ENCODE measurements at regions not wholly inside any gene's neighbourhood (a gene's known extent, or its start where the extent isn't known, plus 50 kb on each side); places are given as distances from the start of the nearest gene placed in this dataset.
"Not testable (repeated sequence)": the region's sequence is repeated elsewhere in the genome, so short reads cannot be mapped to it uniquely, and the experiment has no call there.

DNA sequence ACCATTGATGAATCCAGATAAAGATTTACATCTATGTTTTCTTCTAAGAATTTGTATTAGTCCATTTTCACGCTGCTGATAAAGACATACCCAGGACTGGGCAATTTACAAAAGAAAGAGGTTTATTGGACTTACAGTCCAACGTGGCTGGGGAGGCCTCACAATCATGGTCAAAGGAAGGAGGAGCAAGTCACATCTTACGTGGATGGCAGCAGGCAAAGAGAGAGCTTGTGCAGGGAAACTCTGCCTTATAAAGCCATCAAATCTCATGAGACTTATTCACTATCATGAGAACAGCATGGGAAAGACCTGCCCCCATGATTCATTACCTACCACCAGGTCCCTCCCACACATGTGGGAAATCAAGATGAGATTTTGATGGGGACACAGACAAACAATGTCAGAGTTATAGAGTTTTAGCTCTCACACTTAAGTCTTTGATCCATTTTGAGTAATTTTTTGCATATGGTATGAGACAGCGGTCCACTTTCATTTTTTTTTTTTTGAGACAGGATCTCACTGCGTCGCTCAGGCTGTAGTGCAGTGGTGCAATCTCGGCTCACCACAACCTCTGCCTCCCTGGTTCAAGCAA lies 53.5 kb upstream of the JADE2 start:
- DNase-seq (ENCODE audit: low spot score): not testable (repeated sequence)

DNA sequence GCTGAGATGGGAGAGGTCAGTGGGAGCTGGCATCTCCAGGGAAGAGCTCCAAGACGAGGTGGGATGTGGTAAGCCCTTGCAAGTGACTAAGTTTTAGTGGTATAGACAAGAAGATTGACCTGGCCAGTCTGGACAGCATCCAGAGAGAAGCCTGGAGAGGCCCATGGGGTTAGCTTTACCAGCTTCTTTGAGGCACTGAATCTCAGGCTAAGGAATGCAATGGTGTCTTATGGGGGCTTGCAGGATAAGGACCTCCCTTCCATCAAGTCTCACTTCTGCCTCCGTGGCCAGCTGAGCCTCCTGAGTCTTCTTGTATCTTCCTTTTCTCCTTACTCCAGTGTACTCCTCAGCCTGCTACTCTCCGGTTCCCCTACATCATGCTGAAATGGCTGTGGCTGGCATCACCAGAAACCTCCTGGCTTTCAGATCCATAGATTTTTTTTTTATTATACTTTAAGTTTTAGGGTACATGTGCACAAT lies 56.5 kb upstream of the JADE2 start:
- DNase-seq (ENCODE audit: low spot score): no peak

DNA sequence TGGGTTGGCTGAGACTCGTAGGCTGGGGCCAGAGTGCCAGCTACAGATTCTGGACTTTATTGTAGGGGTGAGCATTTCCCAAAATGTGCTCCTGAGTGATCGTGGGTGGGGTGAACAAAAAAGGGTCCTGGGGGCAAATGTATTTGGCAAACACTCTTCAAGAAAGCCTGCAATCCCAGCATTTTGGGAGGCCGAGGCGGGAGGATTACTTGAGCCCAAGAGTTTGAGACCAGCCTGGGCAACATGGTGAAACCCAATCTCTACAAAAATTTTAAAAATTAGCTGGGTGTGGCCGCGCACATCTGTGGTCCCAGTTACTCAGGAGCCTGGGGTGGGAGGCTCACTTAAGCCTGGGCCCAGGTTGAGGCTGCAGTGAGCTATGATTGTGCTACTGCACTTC lies 55.5 kb upstream of the CDKN2AIPNL start:
- no peak for DNase-seq (ENCODE audit: low spot score)

DNA sequence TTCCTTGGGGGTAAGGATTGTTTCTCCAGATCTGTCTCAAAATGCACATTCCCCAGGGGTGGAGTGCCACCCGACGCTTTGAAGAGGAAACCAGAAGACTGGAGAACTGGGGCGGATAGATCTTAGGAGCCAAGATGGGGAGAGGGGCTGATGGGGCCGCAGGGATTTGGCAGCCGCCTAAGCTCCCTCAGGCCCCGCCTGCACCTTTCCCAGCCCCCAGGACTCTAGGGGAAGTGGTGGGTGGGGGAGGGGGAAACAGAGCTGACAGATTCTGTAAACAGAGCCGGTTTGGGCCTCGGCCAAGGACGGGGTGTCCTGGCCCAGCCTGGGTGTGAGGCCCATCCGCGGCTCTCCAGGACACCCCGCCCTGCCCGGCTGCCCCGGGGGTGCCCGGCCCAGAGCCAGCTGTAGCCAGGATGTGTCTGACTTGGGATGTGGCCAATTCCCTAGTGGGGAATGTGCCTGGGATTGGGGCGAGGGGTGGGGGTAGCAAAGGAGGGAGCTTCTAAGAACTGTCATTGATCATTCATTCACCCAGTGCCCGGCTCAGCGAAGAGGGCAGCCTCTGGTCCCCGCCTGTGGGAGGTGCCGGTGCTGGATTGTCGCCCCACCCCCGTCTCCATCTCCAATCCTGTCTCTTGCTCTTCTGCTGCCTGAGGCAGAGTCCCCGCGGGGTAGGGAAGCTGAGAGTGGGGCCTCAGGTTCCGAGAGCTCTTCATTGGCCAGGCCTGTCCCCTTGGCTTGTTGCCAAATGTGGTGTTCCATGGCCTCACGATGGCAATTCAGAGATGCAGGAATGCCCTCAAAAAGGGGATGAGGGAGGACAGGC lies 54.8 kb upstream of the CDKN2AIPNL start:
- DNase-seq (ENCODE audit: low spot score): peak; percentile 96

DNA sequence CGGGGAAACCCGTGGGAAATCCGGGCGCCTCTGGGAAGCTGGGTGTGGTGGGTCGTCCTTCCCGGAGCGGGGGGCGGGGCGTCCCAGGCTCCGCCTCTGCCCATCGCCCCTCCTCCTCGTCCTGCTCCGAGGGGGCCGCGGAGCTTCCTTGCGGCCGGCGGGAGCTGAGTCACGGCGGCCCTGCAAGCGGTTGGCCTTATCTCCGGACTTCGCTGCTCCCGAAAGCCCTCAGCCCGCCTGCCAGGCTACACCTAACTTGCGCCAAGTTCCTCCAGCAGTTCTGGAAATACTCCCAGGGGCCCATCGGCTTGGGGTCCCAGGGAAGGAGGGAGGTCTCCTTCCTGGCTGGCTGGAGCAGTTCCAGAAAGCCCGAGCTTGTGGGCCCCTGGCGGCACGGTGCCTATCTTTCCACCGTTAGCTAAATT lies 54.1 kb upstream of the CDKN2AIPNL start:
- no peak for DNase-seq (ENCODE audit: low spot score)

DNA sequence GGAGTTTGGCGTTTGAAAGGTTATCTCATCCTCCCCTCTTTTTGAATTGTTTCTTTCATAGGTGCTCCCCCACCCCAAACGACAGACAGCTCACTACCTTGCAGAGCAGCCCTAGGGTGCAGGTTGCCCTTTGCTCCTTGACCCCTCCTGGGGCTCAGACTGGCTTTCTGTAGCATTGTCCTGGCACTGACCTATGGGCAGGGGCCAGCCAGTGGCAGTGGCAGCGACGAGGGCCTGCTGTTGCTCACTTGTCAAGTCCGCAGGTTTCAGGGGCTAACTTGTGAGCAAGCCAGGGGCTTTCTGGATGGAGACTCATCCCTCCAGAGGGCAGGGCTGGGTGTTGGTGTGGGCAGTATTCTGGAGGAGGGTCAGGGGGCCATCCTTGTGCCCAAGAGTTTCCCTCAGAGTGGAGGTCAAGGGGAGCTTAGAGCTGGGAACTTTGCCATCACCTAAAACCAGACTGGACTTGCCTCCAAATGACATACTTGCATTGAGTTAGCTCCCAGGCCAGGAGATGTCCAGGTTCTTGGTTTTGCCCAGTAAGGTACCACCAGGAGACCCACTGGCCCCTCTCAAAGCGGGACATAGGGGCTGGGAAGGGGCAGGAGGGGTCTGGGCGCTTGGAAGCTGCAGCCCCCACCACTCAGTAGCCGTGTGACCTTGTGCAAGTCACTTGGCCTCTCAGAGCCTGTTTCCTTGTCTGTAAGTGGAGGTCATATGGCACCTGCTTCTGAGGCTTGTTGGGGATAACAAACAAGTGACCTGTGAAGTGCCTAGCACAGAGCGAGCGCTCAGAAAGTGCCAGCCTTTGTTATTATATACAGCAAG lies 53.5 kb upstream of the CDKN2AIPNL start:
- DNase-seq (ENCODE audit: low spot score): no peak

DNA sequence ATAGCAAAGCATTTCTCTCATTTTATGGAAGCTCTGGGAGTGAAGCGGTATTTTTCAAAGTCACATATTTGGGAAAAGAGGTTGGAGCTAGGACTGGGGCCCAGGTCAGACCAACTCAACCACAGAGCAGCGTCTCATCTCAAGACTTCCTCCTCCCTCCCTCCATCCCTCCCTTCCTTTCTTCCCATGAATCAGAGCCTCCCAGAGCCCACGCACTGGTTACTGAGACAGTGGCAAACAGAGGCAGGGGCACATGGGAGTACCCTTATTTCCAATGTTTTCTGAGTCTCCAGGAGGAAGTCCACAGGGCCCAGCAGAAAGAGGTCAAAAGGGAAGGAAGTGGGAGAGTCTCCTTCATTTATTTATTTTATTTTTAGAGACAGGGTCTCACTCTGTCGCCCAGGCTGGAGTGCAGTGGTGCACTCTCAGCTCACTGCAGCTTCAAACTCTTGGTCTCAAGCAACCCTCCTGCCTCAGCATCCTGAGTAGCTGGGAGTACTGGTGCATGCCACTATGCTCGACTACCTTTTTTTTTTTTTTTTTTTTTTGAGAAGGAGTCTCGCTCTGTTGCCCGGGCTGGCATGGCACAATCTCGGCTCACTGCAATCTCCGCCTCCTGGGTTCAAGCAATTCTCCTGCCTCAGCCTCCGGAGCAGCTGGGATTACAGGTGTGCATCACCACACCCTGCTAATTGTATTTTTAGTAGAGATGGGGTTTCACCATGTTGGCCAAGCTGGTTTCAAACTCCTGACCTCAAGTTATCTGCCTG lies 52.5 kb upstream of the CDKN2AIPNL start:
- DNase-seq (ENCODE audit: low spot score): peak; percentile 37

DNA sequence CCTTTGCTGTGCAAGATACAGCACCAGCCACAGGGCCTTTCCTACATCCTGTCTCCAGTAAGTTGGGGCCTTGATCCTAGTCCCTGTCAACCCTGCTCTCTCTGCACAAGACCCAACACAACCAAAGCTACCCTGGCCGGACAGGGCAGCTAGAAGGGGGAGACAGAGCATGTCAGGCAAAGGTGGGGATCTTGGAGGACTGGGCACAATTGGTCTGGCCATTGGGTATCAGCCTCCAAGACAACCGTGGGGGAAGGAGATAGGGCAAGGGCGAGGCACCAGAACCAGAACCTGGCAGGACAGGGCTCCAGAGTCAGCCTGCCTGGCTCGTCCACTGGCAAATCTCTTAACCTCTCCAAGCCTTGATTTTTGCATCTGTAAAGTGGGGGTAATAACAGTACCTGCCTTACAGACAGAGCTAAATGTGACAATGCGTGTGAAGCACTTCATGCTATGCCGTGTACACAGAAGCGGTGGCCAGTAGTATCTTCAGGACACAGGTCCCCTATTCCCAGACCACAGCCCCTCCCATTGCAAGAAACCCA lies 51.6 kb upstream of the CDKN2AIPNL start:
- DNase-seq (ENCODE audit: low spot score): no peak

DNA sequence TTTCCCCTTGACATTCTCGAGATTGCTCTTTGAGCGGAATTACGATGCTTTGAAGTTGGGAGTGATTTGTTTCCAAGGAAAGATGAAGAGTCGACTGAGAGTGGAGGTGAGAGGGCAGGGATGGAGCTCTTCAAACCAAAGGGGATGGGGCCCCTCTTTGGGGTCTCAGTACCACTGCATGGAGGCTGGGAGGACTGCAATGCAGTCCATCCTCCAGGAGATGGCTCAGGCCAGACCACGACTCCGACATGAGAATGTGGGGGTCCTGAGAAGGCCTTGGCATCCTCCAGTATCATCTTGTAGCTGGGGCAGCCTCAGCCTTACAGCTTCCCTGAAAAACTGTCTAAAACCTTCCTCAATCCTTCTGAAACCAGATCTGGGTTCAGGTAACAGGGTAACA lies 51.1 kb upstream of the CDKN2AIPNL start:
- DNase-seq (ENCODE audit: low spot score): no peak

DNA sequence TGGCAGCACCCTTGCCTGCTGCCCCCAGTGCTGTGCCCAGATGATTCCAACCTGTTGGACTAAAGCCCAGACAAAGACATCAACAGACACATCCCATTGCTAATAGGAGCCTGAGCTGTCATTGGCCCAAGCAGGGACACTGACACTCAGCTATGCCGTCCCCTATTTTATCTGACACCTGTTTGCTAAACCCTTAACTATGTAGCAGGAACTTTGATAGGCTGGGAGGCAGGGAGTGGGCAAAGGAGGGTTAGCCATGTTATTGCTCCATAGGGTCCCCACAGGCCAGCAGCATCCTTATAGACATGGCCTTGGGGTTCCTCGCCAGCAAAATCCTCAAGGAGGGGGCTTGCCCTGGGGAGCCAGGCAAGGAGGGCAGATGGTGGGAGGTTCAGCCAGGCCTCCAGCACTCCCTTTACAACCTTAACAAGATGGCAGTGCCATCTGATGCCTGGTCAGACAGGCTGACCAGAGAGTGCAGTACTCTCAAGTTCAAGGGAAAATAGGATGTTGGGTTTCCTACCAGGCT lies 50.4 kb upstream of the CDKN2AIPNL start:
- no peak for DNase-seq (ENCODE audit: low spot score)
